Breast epithelium (tissue), 3 donors: ENCODE measurements at regions not wholly inside any gene's neighbourhood (a gene's known extent, or its start where the extent isn't known, plus 50 kb on each side); places are given as distances from the start of the nearest gene placed in this dataset.

Experiments
- POLR2A ChIP-seq: fragments of 450-650 bp; IDR thresholded peaks from one replicate; pipeline ENCODE4 v1.6.1; 2016; ENCODE audit warnings: antibody characterized with exemption, mild to moderate bottlenecking, moderate library complexity
- POLR2AphosphoS5 ChIP-seq, 3 donors: sonication (generic); formaldehyde crosslinking; IDR thresholded peaks; one replicate each; pipeline ENCODE4 v1.6.1; 2017; ENCODE audit warnings: antibody characterized with exemption in 3 of 3
- TF ChIP-seq, protein P1 (sequence below), 3 donors: fragments of 450-650 bp; IDR thresholded peaks; one replicate each; pipeline ENCODE4 v1.5.1; 2016 to 2017; ENCODE audit warnings: antibody characterized with exemption in 3 of 3, mild to moderate bottlenecking in 3 of 3, moderate library complexity in 3 of 3

DNA sequence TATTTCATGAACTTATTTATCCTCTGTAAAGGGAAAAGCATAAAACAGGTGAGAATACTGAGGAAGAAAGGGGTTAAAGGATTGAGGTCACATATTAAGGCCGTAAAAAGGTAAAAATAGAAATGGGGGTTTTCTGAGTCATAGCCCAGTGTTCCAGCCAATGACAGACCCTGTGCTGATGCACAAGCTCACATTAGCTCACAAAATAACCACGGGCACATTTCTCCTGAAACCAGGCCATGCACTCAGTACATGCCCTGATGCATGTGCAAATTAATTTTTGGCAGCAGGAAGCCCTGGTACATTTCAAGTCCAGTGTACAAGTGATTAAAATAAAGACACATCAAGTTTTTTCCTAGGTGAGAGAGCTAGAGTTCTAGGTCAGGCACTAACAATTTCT, 194.4 kb downstream of the TMEM200A start:
- TF ChIP-seq, protein P1, sequence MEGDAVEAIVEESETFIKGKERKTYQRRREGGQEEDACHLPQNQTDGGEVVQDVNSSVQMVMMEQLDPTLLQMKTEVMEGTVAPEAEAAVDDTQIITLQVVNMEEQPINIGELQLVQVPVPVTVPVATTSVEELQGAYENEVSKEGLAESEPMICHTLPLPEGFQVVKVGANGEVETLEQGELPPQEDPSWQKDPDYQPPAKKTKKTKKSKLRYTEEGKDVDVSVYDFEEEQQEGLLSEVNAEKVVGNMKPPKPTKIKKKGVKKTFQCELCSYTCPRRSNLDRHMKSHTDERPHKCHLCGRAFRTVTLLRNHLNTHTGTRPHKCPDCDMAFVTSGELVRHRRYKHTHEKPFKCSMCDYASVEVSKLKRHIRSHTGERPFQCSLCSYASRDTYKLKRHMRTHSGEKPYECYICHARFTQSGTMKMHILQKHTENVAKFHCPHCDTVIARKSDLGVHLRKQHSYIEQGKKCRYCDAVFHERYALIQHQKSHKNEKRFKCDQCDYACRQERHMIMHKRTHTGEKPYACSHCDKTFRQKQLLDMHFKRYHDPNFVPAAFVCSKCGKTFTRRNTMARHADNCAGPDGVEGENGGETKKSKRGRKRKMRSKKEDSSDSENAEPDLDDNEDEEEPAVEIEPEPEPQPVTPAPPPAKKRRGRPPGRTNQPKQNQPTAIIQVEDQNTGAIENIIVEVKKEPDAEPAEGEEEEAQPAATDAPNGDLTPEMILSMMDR (IDR thresholded peaks at IDR 0.05): no peak
- TF ChIP-seq POLR2AphosphoS5 (IDR thresholded peaks at IDR 0.05): no peak
- TF ChIP-seq POLR2A: no peak
